Caco-2 (cell line): ENCODE measurements at regions not wholly inside any gene's neighbourhood (a gene's known extent, or its start where the extent isn't known, plus 50 kb on each side); places are given as distances from the start of the nearest gene placed in this dataset.

Experiments
- BruUV-seq: library from RNA; stranded (reverse); fragments of 400-500 nt; replicated peaks from 2 replicates; lab custom pipeline; 2021; lab: Mats Ljungman, UMichigan
- CTCF ChIA-PET: fragments of 300-600 bp; sonication (Branson Sonifier 250); formaldehyde crosslinking; loops from one replicate; lab custom pipeline; 2022; ENCODE audit warnings: antibody characterized with exemption; lab: Charles Lee
- POLR2A ChIA-PET: fragments of 300-600 bp; sonication (Branson Sonifier 250); formaldehyde crosslinking; loops from one replicate; lab custom pipeline; 2022; ENCODE audit warnings: antibody characterized with exemption; lab: Charles Lee
- DNase-seq, 2 experiments: peaks; one replicate each; pipeline versions ENCODE4 v3.0.0 to v3.0.0-alpha.2; 2020 to 2022
- H3K27me3 ChIP-seq: replicated peaks from 2 replicates; pipeline ENCODE4 v1.6.0; 2011; ENCODE audit warnings: low read length; ENCODE audit not compliant: control insufficient read depth, insufficient read depth
- H3K36me3 ChIP-seq: 2 replicates; pipeline ENCODE4 v1.5.1; 2011; ENCODE audit warnings: low read length; ENCODE audit not compliant: control insufficient read depth, insufficient read depth
- H3K4me1 ChIP-seq: fragments of 250-450 bp; sonication (Bioruptor Pico); 2 replicates; pipeline ENCODE4 v1.5.1; 2020; ENCODE audit warnings: mild to moderate bottlenecking
- H3K4me3 ChIP-seq: 2 replicates; pipeline ENCODE4 v1.5.1; 2011; ENCODE audit warnings: low read depth, mild to moderate bottlenecking, control low read depth, low read length
- H3K9me3 ChIP-seq: fragments of 250-450 bp; sonication (Bioruptor Pico); 2 replicates; pipeline ENCODE4 v1.5.1; 2020; ENCODE audit warnings: mild to moderate bottlenecking, moderate library complexity
- H3K27ac Mint-ChIP-seq: one replicate; pipeline ENCODE4 v1.8.0; 2022; ENCODE audit warnings: mixed read lengths; ENCODE audit not compliant: unreplicated experiment
- H3K27me3 Mint-ChIP-seq: one replicate; pipeline ENCODE4 v1.8.0; 2022; ENCODE audit warnings: mixed read lengths; ENCODE audit not compliant: insufficient read depth, unreplicated experiment
- H3K36me3 Mint-ChIP-seq: one replicate; pipeline ENCODE4 v1.8.0; 2022; ENCODE audit warnings: mild to moderate bottlenecking, mixed read lengths; ENCODE audit not compliant: insufficient read depth, unreplicated experiment
- H3K4me1 Mint-ChIP-seq: one replicate; pipeline ENCODE4 v1.8.0; 2022; ENCODE audit warnings: low read depth, mixed read lengths; ENCODE audit not compliant: unreplicated experiment
- H3K4me3 Mint-ChIP-seq: one replicate; pipeline ENCODE4 v1.8.0; 2022; ENCODE audit warnings: mild to moderate bottlenecking, moderate library complexity, mixed read lengths; ENCODE audit not compliant: unreplicated experiment
- H3K9me3 Mint-ChIP-seq: one replicate; pipeline ENCODE4 v1.8.0; 2022; ENCODE audit warnings: mixed read lengths; ENCODE audit not compliant: unreplicated experiment
- intact Hi-C: fragments of 100-400 bp; cut with micrococcal nuclease; formaldehyde crosslinking; loops from one replicate; pipeline ENCODE4 v1.10.0; 2022; ENCODE audit not compliant: unreplicated experiment
- TF ChIP-seq, protein P1 (sequence below), 2 experiments: fragments of 200-600 bp in 1 of 2; IDR thresholded peaks; 1 replicate in 1 of 2; 2 replicates in 1 of 2; pipeline versions ENCODE4 v1.5.1 to v1.8.0; 2011 to 2022; ENCODE audit warnings: antibody characterized with exemption in 1 of 2, control low read depth in 1 of 2, inconsistent platforms in 1 of 2, low read depth in 1 of 2, low read length in 1 of 2, mild to moderate bottlenecking in 1 of 2, moderate library complexity in 1 of 2; ENCODE audit not compliant: insufficient read depth in 1 of 2, severe bottlenecking in 1 of 2, unreplicated experiment in 1 of 2

DNA sequence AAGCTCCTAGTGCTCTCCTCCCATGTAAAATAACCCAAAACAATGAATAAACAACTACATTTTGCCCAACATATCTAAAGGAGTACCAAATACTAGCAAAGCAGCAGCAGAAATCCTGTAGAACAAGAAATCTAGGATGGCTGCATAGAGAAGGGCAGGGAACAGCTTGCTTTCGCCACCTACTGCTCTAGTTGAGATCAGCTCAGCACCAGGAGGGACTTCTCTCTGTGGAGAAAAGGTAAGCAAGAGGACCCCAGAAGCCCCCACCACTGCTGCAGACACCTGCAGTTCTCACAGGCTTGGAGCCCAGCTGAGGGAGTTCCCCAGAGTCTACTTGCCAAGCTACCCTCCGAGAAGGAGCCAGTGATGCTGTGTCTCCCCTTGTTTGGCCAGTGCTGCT, 243.0 kb upstream of the CHST9 start:
- H3K9me3 ChIP-seq: no peaks in the 10 kb centered on the region
- ChIA-PET CTCF (no interaction called here), POLR2A (no interaction called here)
- DNase-seq: no peak
- no TSS peak for BruUV-seq
- Mint-ChIP-seq H3K4me3 (no peak overlapping the region), H3K27ac (no peak overlapping the region), H3K4me1 (no peaks in the 10 kb centered on the region), H3K9me3 (no peaks in the 10 kb centered on the region), H3K27me3 (no peaks in the 10 kb centered on the region), H3K36me3 (no peaks in the 10 kb centered on the region)
- intact Hi-C loops: loop anchor here (1.0 kb wide), 2 partner anchors 28 to 64 kb away; no protein-coding TSS in a partner anchor
- peaks cover 7% of the 10 kb centered on the region; the same call in 1 of the 2 replicates for H3K4me1 ChIP-seq
- H3K27me3 ChIP-seq: no peaks in the 10 kb centered on the region
- H3K36me3 ChIP-seq: no peaks in the 10 kb centered on the region
- no peak overlapping the region for H3K4me3 ChIP-seq
- TF ChIP-seq, protein P1, sequence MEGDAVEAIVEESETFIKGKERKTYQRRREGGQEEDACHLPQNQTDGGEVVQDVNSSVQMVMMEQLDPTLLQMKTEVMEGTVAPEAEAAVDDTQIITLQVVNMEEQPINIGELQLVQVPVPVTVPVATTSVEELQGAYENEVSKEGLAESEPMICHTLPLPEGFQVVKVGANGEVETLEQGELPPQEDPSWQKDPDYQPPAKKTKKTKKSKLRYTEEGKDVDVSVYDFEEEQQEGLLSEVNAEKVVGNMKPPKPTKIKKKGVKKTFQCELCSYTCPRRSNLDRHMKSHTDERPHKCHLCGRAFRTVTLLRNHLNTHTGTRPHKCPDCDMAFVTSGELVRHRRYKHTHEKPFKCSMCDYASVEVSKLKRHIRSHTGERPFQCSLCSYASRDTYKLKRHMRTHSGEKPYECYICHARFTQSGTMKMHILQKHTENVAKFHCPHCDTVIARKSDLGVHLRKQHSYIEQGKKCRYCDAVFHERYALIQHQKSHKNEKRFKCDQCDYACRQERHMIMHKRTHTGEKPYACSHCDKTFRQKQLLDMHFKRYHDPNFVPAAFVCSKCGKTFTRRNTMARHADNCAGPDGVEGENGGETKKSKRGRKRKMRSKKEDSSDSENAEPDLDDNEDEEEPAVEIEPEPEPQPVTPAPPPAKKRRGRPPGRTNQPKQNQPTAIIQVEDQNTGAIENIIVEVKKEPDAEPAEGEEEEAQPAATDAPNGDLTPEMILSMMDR (IDR thresholded peaks at IDR 0.05; ENCODE audit: insufficient read depth in 1 of 2, low read depth in 1 of 2, low read length in 1 of 2, severe bottlenecking in 1 of 2, unreplicated experiment in 1 of 2): no peak

DNA sequence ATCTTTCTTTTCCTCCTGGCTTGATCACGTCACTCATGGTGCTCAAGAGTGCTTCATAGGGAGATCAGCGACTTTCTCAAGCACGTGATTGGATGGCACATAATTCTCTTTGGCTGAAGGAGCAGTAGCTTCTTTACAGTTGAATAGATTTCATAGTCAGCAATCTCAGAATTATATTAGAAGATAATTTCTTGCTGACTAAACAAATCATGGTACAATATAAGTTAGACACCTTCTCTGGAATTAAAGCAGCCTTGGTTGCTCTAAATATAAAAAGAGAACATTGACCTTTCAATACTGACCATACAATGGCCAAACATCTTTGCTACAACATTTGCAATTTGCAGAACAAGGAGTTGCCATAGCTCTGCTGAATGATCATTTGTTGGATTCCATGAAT, 238.5 kb upstream of the CHST9 start:
- H3K4me1 ChIP-seq: peaks cover 7% of the 10 kb centered on the region; the same call in 1 of the 2 replicates
- no peak for DNase-seq
- intact Hi-C loops: no loop called here
- no peak overlapping the region for H3K4me3 Mint-ChIP-seq
- no peaks in the 10 kb centered on the region for H3K27me3 ChIP-seq
- H3K9me3 Mint-ChIP-seq: no peaks in the 10 kb centered on the region
- no peak overlapping the region for H3K4me3 ChIP-seq
- H3K4me1 Mint-ChIP-seq: no peaks in the 10 kb centered on the region
- no TSS peak for BruUV-seq
- TF ChIP-seq, protein P1 (IDR thresholded peaks at IDR 0.05; ENCODE audit: insufficient read depth in 1 of 2, low read depth in 1 of 2, low read length in 1 of 2, severe bottlenecking in 1 of 2, unreplicated experiment in 1 of 2): no peak
- no peak overlapping the region for H3K27ac Mint-ChIP-seq
- H3K27me3 Mint-ChIP-seq: no peaks in the 10 kb centered on the region
- POLR2A ChIA-PET: no interaction called here
- CTCF ChIA-PET: no interaction called here
- no peaks in the 10 kb centered on the region for H3K36me3 ChIP-seq
- no peaks in the 10 kb centered on the region for H3K36me3 Mint-ChIP-seq
- H3K9me3 ChIP-seq: no peaks in the 10 kb centered on the region

DNA sequence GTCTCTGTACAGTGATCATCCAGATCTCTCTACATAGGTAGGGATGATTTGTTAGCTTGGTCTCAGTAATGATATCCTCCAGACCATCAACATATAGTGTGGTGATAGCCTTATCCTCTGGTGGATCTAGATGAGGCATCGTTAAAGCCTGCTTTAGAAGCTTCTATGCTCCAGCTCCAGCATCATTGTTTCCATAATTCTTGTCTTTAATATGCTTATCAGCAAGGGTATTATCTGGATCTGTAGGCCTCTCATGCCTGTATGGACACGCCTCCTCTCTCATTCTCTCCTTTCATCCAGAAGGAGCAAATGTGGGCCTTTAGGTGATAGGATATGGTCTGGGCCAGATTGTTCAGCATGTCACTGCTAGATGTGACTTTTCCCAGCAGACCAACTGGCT, 234.5 kb upstream of the CHST9 start:
- no peaks in the 10 kb centered on the region for H3K4me1 ChIP-seq
- TF ChIP-seq, protein P1 (IDR thresholded peaks at IDR 0.05; ENCODE audit: insufficient read depth in 1 of 2, low read depth in 1 of 2, low read length in 1 of 2, severe bottlenecking in 1 of 2, unreplicated experiment in 1 of 2): no peak
- H3K27me3 ChIP-seq: no peaks in the 10 kb centered on the region
- Mint-ChIP-seq H3K36me3 (no peaks in the 10 kb centered on the region), H3K27ac (no peak overlapping the region), H3K4me1 (no peaks in the 10 kb centered on the region), H3K9me3 (no peaks in the 10 kb centered on the region), H3K4me3 (no peak overlapping the region), H3K27me3 (no peaks in the 10 kb centered on the region)
- H3K4me3 ChIP-seq: no peak overlapping the region
- CTCF ChIA-PET: no interaction called here
- DNase-seq: no peak
- H3K9me3 ChIP-seq: no peaks in the 10 kb centered on the region
- no peaks in the 10 kb centered on the region for H3K36me3 ChIP-seq
- no TSS peak for BruUV-seq
- intact Hi-C loops: no loop called here
- POLR2A ChIA-PET: no interaction called here
